Heart left ventricle (tissue), 16 donors: ENCODE measurements at regions not wholly inside any gene's neighbourhood (a gene's known extent, or its start where the extent isn't known, plus 50 kb on each side); places are given as distances from the start of the nearest gene placed in this dataset.
A peak's percentile ranks its signal among the peaks of the same experiment; 100 is the strongest.

Experiments
- ATAC-seq, 4 donors: fragments of 200-7000 bp; cut with Tn5 transposase; one replicate each; pipeline ENCODE4 v1.9.1; 2020 to 2022; ENCODE audit warnings: moderate library complexity in 4 of 4, mild to moderate bottlenecking in 3 of 4, moderate number of reproducible peaks in 1 of 4
- DNase-seq, 5 donors: peaks; one replicate each; pipeline ENCODE4 v3.0.0-alpha.2; 2020
- H3K27ac ChIP-seq, 12 donors: fragments of 200-600 bp; sonication (generic) in 4 of 12; one replicate each; pipeline versions ENCODE4 v1.5.0 to v1.8.0; 2016 to 2022; ENCODE audit warnings: mild to moderate bottlenecking in 2 of 12
- H3K27me3 ChIP-seq, 9 donors: fragments of 200-600 bp; sonication (generic) in 2 of 9; one replicate each; pipeline versions ENCODE4 v1.5.1 to v1.8.0; 2016 to 2022; ENCODE audit warnings: mild to moderate bottlenecking in 3 of 9
- H3K36me3 ChIP-seq, 9 donors: fragments of 200-600 bp; sonication (generic) in 2 of 9; one replicate each; pipeline versions ENCODE4 v1.5.0 to v1.8.0; 2018 to 2022; ENCODE audit warnings: mild to moderate bottlenecking in 2 of 9
- H3K4me1 ChIP-seq, 12 donors: fragments of 200-600 bp; sonication (generic) in 4 of 12; one replicate each; pipeline versions ENCODE4 v1.5.0 to v1.8.0; 2016 to 2022; ENCODE audit warnings: mild to moderate bottlenecking in 3 of 12
- H3K4me3 ChIP-seq, 12 donors: fragments of 200-600 bp; sonication (generic) in 4 of 12; one replicate each; pipeline versions ENCODE4 v1.5.0 to v1.8.0; 2017 to 2022; ENCODE audit warnings: mild to moderate bottlenecking in 9 of 12, moderate library complexity in 4 of 12
- H3K9me3 ChIP-seq, 12 donors: fragments of 200-600 bp; sonication (generic) in 4 of 12; one replicate each; pipeline versions ENCODE4 v1.5.0 to v1.8.0; 2016 to 2022; ENCODE audit warnings: mild to moderate bottlenecking in 1 of 12
- POLR2A ChIP-seq, 2 donors: fragments of 450-650 bp; IDR thresholded peaks; one replicate each; pipeline ENCODE4 v1.6.1; 2017; ENCODE audit warnings: antibody characterized with exemption in 2 of 2, mild to moderate bottlenecking in 2 of 2, moderate library complexity in 2 of 2
- WGBS, 4 donors: extraction: QIAGEN DNeasy Blood & Tissue Kit in 2 of 4; methylation state at CpG; one replicate each; pipeline versions ENCODE4 v1.1.5 to v1.1.7; 2013 to 2018; 5-methylcytosine and 5-hydroxymethylcytosine counted together
- intact Hi-C, 10 donors: fragments of 100-400 bp; cut with DNase I; formaldehyde crosslinking; loops; one replicate each; pipeline versions ENCODE4 v1.11.1 to v1.14.2; 2022
- TF ChIP-seq, protein P1 (sequence below), 12 donors: fragments of 200-600 bp; sonication (generic) in 4 of 12; IDR thresholded peaks; one replicate each; pipeline versions ENCODE4 v1.5.0 to v1.8.0; 2018 to 2022; ENCODE audit warnings: antibody characterized with exemption in 12 of 12, mild to moderate bottlenecking in 5 of 12
- donor health status: ischemic (EF 13 %, LVEDD 7.1; RV severe dilation, severe dysfunction).
- donor health status: healthy with polysubstance abuse.
- donor health status: DM: no; HTN: yes; CAD: no.
- donor health status: DM: no; HTN: no; CAD: no.
- donor health status: ischemic (EF 25% LVEDD 6.9; RV normal size, moderate dysfunction).
- donor health status: ischemic (EF 25% LVEDD 5.7; RV mildly dilated, moderate dysfunction).
- donor health status: healthy.
- donor health status: DM: yes; HTN: yes; CAD: no.
- donor health status: ischemic (EF 35%, LVEDD 5.7; RV mildly dilated, moderate dysfunction).
- donor health status: nonischemic (EF 11% LVEDD 7.7; RV severe dilation, severe dysfunction).
- donor health status: DM: yes; HTN: yes; CAD: no.
- donor health status: PGD.
- donor health status: ischemic (EF 29% LVEDD 5.4; RV normal size, mild dysfunction).
- donor health status: nonischemic (EF 23%, LVEDD 6.1; RV moderate dilation, normal function).

- intact Hi-C loops = no loop called here
- ATAC-seq = peak in 1 of 4 donors; percentile 51
- no peak for TF ChIP-seq POLR2A (IDR thresholded peaks at IDR 0.05)
- TF ChIP-seq, protein P1, sequence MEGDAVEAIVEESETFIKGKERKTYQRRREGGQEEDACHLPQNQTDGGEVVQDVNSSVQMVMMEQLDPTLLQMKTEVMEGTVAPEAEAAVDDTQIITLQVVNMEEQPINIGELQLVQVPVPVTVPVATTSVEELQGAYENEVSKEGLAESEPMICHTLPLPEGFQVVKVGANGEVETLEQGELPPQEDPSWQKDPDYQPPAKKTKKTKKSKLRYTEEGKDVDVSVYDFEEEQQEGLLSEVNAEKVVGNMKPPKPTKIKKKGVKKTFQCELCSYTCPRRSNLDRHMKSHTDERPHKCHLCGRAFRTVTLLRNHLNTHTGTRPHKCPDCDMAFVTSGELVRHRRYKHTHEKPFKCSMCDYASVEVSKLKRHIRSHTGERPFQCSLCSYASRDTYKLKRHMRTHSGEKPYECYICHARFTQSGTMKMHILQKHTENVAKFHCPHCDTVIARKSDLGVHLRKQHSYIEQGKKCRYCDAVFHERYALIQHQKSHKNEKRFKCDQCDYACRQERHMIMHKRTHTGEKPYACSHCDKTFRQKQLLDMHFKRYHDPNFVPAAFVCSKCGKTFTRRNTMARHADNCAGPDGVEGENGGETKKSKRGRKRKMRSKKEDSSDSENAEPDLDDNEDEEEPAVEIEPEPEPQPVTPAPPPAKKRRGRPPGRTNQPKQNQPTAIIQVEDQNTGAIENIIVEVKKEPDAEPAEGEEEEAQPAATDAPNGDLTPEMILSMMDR (IDR thresholded peaks at IDR 0.05) = no peak
These were observed 189.3 kb upstream of the ARG1 start for GRCh38 chr6:131383421-131384411.

DNA sequence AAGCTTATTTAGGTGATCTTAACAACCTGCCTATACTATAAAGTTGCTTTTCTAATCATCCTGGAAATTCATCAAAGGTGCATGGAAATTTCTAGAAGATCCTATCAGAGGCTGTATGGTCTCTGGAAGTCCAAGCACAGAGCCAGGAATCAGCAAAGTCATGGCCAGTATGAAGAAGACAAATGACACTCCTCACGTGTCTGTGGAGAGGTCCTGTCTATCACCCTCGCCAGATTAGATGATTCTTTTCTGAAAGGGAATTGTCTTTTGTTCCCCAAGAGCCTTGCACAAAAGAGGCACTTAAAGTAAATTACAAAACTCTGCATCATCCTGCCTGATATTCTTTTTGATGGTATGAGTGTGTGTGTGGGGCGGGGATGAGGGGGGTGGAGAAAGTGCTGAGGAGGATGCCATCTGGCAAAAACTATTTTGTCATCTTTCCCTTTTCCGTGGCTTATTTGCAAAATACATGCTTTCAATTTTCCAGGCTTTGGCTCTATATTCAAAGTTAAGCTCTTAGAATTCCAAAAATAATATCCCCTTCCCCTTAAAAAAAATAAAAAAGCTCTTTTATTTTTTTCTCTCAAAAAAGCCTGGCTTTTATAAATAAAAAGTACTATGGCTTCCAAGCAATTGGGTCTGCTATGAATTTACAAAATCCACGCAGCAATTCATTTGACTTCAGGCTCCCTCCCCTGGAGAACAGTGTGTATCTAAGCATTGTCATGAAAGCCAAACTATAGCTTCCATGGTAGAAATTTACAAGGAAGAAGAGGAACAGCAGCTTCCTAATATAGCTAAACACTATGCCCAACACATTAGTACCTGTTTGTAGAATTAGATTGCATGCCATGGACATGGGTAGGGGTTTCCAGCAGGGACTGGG lies 185.2 kb upstream of the ARG1 start:
- H3K4me3 ChIP-seq = no peak overlapping the region
- no peaks in the 10 kb centered on the region for H3K36me3 ChIP-seq
- ATAC-seq (no peak), DNase-seq (no peak)
- H3K27me3 ChIP-seq = no peaks in the 10 kb centered on the region
- H3K4me1 ChIP-seq = no peaks in the 10 kb centered on the region
- peaks cover 0 to 1% (median 0%) of the 10 kb centered on the region in 12 donors for H3K9me3 ChIP-seq
- intact Hi-C loops = no loop called here
- 50 to 64% (median 57%) methylated on average over 5 of the region's 5 CpGs for WGBS, 4 donors
- no peak overlapping the region for H3K27ac ChIP-seq
- TF ChIP-seq POLR2A (IDR thresholded peaks at IDR 0.05) = no peak
- TF ChIP-seq, protein P1 (IDR thresholded peaks at IDR 0.05) = no peak

More at GRCh38 chr6:131383421-131384411, 189.3 kb upstream of the ARG1 start:
- no peak for DNase-seq
- Histone ChIP-seq H3K9me3 (no peaks in the 10 kb centered on the region), H3K36me3 (no peaks in the 10 kb centered on the region), H3K4me3 (no peak overlapping the region), H3K27me3 (no peaks in the 10 kb centered on the region), H3K27ac (no peak overlapping the region), H3K4me1 (no peaks in the 10 kb centered on the region)
- WGBS, 4 donors = 56 to 68% (median 64%) methylated on average over 6 of the region's 6 CpGs

DNA sequence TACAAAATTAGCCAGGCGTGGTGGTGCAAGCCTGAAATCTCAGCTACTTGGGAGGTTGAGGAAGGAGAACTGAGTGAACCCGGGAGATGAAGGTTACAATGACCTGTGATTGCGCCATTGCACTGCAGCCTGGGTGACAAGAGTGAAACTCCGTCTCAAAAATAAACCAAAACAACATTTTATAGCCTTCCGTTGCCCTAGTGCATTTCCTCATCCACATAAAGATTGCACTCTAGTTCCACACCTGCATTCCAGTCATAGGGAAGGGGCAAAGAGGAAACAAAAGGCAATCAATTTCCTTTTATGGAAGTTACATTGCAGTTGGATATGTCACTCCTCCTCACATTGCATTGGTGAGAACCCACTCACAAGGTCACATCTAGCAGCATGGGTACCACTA lies 182.7 kb upstream of the ARG1 start:
- DNase-seq (no peak), ATAC-seq (no peak)
- intact Hi-C loops = no loop called here
- no peak for TF ChIP-seq POLR2A (IDR thresholded peaks at IDR 0.05)
- TF ChIP-seq, protein P1 (IDR thresholded peaks at IDR 0.05) = no peak
- Histone ChIP-seq H3K4me1 (no peaks in the 10 kb centered on the region), H3K9me3 (peaks cover 0 to 13% (median 0%) of the 10 kb centered on the region in 12 donors), H3K27ac (no peak overlapping the region), H3K36me3 (no peaks in the 10 kb centered on the region), H3K27me3 (no peaks in the 10 kb centered on the region), H3K4me3 (no peak overlapping the region)
- WGBS, 4 donors = 86 to 94% (median 91%) methylated on average over 5 of the region's 5 CpGs

- H3K4me3 ChIP-seq = no peak overlapping the region
- no peaks in the 10 kb centered on the region for H3K36me3 ChIP-seq
- intact Hi-C loops = no loop called here
- ATAC-seq (no peak), DNase-seq (no peak)
- WGBS, 4 donors = 82 to 92% (median 84%) methylated on average over 1 of the region's 1 CpG
- H3K27me3 ChIP-seq = no peaks in the 10 kb centered on the region
- H3K4me1 ChIP-seq = no peaks in the 10 kb centered on the region
- H3K27ac ChIP-seq = no peak overlapping the region
- H3K9me3 ChIP-seq = peaks cover 0 to 13% (median 0%) of the 10 kb centered on the region in 12 donors
- TF ChIP-seq POLR2A (IDR thresholded peaks at IDR 0.05) = no peak
- TF ChIP-seq, protein P1 (IDR thresholded peaks at IDR 0.05) = no peak
These were observed 181.9 kb upstream of the ARG1 start for GRCh38 chr6:131391116-131391515.
